Islet precursor cell (in vitro differentiated cells): ENCODE measurements at regions not wholly inside any gene's neighbourhood (a gene's known extent, or its start where the extent isn't known, plus 50 kb on each side); places are given as distances from the start of the nearest gene placed in this dataset.

ENCODE experiments used
- DNase-seq: peaks from one replicate; pipeline ENCODE4 v3.0.0-alpha.2; 2018

DNA sequence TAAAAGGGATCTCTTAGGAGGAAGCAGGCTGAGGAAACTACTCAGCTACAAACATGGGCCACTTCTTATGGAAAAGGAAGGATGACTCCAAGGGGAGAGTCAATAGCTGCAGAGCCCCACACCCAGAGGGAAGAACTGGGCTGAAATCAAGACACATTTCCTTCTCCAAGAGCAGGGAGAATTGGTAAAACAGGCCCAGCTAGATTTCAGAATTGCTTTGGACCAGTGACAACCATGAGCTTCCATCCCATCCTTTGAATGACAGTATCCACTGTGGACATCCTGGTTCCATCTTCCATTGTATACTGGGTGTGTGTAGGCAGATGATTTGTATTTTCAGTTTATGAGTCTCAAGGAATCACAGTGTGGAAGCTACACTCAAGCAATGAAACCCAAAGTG, 267.5 kb downstream of the IRF8 start:
- DNase-seq, result no peak

DNA sequence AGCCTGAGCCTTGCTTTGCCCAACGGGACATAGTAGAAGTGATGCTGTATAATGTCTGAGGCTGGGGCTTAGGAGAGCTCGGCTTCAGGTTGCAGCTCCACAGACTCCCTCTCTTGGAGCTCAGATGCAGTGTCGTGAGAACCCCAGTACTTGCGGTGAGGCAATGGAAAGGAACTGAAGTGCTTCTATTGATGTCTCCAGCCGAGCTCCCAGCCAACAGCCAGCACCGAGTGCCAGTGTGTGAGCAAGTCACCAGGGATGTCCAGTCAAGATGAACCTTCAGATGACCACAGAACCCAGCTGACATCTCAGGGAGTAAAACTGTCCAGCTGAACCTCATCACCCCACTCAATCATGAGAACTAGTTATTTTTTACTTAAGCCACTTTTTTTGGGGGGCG, 268.1 kb downstream of the IRF8 start:
- no peak for DNase-seq

DNA sequence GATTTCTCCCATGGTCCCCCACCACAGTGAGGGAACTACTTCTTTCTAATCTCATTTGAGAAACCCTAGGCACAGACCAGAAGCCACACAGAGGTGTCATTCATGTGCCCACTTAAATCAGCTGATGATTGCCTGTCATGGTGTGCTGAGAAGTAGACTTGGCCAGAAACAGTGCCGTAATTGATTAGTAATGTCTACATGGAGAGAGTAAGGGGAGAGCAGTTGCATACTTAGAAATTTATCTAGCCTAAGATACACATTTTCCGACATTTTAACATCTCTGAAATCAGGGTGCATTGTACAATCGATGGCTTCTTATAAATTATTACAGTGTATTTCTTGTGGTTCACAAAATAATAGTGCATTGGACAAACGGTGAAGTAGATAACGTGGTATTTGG, 271.8 kb downstream of the IRF8 start:
- no peak for DNase-seq

DNA sequence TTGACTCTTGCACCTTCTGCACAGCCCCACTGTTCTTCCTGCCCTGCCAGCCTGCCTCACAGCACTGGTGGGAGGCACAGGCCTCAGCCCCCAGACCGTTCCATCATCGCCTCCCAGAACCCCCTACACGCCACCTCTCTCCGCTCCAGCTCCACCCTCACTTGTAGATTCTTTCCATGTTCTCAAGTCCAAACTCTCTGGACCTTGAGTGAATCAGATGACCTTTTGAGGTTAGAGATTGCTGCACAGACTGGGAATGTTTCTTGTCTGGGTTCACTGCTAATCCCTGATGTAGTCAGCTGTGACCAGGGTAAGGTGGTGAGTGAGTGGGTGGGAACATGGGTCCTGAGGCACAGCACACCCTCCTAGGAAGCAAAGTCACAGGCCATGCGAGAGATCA, 272.4 kb downstream of the IRF8 start:
- no peak for DNase-seq

DNA sequence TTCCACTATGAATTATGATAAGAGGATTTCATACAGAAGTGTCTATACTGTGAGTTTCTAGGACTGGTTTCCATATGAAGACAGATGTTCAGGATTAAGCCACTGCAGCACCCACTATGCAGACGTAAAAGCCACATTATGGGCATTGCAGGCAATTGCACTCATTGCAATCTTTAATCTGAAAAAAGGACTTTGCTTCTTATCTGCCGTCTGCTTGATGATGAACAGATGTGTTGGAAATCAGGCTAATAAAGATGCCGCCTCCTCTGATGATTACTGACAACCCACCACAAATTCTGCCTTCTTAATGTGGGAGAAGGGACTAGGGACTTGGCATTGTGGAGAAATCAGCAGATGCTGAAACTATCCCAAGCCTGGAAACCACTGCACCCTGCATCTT, 276.9 kb downstream of the IRF8 start:
- no peak for DNase-seq

DNA sequence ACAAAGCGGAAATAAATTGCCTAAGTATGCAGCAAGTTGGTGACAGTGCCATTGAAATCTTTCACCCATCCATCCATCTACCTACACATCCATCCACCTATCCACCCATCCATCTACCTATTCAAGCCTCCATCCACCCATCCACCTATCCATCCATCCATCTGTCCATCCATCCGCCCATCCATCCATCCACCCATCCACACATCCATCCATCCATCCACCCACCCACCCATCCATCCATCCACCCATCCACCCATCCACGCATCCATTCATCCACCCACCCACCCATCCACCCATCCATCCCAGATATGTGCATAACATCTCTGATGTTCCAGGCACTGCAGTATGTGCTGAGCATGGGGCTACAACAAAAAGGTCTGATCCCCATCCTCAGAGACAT, 277.5 kb downstream of the IRF8 start:
- no peak for DNase-seq

DNA sequence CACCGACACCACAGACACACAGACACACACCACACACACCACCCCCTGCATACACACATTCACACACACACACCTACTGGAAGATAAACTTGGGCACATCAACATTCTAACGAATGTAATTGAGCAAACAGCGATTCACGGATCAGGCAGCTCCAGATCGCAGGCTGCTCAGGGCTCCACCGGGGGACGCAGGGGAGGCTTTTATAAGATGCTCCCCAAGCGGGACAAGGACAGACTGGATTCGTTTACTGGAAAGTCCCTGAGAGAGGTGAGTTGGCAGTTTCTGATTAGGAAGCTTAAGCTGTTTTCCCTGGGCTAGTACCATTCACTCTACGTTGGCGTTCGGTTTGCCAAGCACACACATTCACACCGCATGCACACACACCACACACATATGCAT, 281.3 kb downstream of the IRF8 start:
- no peak for DNase-seq

DNA sequence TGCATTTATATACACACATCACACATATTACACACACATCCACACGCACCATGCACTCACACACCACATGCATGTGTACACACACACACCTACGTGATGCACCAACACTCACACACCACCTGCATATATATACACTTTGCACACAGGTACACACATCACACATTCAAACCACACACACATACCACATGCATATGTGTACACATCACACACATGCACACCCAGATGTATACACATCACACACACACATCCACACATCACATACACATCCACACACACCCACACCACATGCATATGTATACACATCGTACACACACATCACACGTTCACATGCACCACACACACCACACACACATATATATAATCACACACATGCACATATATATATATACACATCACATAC, 281.8 kb downstream of the IRF8 start:
- no peak for DNase-seq

DNA sequence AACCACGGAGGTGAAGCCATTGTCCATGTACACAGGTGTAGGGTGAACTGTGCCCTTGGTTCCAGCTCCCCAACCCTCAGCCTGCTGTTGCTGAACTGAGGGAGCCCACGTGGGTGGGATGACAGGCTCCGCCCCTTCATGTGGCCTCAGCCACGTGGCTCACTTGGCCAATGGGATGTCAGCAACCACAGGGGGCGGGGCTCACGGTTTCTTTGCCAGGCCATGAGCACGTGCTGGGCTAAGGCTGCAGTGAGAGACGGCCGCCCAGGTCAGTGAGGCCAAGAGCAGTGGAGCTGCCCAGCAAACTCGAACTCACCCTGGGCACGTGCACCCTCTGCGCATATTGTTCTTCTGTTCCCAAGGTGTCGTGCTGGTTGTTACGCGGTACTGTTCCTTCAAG, 282.6 kb downstream of the IRF8 start:
- DNase-seq, result no peak

DNA sequence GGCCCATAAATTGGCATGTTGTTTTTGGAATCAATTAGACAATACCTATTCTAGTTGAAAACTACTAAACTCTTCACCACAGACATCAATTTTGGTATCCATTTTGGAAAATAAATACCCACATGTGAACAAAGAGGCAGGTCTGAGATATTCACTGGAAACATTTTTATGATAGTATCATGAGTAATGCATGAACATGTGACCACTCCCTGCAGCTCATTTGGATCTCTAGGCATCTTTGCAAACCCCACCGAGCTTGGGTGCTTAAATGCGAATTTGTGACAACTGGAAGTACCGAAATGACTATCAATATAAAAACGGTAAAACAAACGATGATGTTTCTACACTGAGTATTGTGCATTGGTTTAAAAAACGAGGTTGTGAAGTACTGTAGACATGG, 285.2 kb downstream of the IRF8 start:
- DNase-seq, result no peak

DNA sequence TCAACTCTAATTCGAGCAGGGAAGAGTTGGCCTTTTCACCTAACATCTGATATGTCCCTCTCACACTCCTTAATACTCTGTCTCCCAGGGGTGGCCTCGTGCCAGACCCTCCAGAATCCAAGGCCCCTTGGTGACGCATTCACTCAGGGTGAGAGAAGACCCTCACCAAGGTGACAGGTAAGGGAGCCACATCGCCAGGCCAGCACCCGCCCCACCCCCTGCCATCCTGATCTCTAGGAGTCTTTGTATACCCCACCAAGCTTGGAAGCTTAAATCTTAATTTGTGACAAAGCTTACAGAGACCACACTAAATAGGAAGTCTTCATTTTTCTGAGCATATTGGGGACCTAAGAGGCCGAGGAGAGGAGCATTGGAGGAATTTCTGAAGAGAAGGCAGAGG, 286.1 kb downstream of the IRF8 start:
- DNase-seq, result no peak

DNA sequence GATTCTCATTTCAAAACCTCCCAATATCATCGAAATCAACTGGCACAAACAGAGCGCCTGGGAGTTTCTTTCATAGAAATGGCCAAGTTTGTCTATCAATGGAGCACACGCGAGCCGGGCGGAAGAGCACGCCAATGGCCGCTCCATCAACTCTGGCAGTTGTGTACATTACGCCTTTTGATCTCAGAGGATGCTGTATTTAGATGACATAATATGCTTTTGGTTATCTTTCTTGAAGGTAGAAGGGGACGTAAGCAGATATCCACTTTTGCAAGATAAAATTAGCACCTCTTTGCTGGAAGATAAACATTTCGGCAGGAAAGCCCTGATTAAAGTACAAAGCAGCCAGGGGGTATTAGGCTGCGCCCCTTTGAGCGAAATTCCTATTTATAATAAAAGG, 287.4 kb downstream of the IRF8 start:
- no peak for DNase-seq

DNA sequence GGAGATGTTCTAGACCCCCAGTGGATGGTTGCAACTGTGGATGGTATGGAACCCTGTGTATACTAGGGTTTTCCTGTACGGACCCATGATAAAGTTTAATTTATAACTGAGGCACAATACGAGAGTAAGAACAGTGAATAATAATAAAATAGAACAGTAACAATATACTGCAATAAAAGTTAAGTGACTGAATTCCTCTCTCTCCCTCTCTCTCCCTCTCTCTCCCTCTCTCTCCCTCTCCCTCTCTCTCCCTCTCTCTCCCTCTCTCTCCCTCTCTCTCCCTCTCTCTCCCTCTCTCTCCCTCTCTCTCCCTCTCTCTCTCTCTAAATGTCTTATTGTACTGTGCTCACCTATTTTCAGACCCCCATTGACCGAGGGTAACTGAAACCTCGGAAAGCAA, 291.0 kb downstream of the IRF8 start:
- DNase-seq, result no peak

DNA sequence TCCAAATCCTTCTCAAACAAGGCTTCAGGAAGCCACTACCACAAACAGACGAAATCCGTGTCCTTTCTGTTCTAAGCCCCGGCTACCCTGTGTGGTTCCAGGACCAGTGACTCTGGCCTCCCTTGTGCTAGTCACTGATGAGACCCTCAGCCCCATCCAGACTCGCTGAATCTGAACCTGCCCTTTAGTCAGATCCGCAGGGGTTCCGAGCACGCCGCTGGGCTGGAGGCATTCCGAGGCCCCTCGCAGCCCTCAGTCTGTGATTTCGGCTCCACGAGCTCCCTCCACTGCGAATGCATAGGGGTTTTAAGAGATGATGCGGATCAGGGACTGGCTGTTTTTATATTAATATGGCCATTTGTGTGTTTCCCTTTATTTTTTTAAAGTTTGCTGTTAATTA, 292.7 kb downstream of the IRF8 start:
- no peak for DNase-seq

DNA sequence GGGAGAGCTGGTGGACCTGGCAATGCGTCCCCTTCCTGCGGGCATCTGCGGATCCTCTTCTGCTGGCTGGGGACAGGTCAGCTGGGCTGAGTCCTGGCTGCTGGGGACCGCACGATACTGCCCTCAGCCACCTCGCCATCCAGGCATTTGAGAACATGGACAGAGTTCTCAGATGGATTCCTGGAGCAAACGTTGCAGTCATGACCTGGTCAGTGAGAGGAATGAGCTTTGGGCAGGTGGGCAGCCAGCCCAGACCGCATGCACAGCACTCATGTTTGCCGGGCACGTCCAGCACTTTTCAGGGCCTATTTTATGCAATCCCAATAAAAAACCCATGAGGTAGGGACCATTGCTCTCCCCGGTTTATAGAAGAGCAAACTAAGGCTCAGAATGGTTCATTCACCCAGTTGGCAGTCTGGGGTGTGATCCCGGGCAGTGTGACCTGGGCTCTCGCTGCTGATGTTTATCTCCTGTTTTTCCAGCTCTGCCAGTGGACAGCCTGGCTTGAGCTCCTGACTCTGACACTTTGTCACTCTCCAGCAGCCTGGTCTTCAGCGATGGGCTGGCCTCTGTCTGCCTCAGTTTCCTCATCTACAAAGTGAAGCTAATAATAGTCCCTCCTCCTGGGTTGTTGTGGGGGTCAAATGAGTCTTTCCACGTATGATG, 294.7 kb downstream of the IRF8 start:
- DNase-seq, result no peak

DNA sequence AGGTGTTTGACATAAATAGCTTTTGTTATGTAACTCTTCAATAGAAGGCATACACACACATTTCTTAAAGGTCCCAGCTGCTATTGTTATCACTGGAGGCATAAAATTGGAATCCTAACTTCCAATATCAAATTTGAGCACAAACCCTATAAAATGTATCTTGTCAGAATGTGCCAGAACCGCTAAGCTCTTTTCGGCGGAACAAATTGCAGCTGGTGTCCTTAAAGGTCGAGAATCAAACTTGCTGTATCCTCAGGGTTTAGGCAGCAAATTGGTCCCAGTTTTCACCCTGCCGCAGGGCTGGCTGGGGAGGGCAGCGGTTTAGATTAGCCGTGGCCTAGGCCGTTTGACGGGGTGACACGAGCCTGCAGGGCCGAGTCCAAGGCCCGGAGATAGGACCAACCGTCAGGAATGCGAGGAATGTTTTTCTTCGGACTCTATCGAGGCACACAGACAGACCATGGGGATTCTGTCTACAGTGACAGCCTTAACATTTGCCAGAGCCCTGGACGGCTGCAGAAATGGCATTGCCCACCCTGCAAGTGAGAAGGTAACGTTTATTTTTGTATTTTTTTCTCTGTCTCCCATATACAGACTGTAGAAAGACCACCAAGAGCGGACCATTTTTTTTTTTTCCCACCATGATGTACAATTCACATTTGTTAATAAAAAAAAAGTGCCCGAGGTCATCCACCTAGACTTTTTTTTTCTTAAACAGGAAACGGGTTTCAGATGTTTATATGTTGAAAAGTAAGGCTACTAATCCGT, 297.1 kb downstream of the IRF8 start:
- DNase-seq, result peak; percentile 97

DNA sequence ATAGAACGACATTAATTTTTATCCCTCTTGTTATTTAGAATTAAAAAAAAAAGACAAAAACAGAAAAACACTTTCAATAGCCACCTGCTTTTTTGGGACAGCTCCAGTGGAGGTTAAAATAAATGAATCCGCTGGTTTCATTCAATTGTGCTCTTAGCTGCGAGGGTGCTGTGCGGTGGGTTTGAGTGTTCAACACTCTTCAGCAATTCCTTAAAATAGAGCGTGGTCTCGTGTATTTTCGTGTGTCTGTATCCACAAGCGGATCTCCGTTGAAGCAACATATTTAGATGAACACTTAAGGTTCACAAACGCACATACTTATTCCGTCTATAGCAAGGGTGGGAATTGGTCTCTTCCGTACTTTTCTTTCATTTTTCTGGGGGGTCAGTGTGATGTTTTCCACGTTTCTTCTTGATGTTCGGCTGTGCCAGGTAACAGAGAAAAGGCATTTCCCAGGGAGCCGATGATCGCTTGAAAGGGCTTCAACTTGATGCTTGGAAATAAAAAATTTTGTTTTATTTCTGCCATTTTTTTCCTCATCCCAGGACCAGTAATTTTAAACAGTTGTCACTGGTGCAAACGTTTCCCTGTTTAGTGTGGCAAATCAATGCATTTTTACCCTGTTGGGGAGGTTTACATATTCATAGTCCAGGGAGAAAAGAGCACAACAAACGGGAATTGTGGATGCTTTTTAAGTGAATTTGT, 297.9 kb downstream of the IRF8 start:
- no peak for DNase-seq

DNA sequence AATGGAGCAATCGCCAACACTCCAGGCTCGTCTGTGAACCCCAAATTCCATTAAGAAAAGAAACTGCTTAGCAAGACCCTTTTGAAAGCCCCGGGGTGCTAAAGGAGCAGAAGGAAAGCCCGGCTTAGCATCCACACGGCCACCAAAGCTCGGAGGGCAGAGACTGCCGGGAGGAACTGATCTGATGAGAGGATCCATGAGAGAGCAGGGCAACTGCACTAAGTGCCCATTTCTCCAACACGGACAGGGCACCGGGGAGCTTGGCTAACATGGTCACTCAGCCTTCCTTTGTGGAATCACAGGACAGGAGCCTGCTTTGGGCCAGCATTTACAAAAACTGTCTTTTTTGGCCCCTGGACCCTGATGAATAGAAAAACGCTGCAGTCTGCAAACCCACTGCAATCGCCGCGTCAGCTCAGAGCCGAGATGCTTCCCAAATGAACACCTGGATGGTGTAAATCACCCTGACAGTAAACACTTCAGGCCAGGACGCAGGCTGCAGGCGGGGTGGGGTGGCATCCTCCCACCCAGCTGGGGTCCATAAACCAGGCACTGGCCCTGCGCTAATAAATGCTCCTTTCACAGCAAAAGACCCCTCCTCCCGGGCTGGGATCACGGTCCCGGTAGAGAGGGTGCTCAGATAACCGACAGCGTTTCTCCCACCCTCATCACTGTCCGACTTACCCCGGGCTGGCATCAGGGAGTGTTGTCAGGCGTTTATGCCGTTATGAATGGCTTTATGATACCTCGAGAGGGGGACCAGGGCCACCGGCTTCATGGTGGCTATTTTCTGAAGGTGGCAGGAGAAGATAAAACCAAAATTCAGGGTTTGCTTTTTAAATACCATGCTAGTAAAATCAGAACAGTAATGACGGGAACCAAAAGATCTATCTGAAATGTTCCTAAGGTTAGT, 299.5 kb downstream of the IRF8 start:
- peak; percentile 50 for DNase-seq

DNA sequence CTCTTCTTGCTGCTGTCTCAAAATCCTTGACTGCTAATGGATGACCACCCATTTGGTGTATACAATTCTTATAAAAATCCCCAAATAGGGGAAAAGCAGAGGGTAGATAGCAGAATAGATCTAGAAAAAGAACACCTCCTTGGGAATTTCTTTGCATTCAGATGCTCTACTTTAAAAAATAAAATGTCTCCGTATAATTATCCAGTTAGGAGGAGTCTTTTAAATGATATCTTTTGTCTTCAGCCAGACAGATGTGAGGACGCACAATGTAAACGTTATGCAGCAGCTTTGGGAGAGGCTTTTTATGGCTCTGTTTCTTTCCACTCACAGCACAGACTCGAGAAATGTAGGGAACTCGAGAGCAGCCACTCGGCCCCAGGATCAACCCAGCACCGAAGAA, 300.2 kb downstream of the IRF8 start:
- DNase-seq, result peak; percentile 49

DNA sequence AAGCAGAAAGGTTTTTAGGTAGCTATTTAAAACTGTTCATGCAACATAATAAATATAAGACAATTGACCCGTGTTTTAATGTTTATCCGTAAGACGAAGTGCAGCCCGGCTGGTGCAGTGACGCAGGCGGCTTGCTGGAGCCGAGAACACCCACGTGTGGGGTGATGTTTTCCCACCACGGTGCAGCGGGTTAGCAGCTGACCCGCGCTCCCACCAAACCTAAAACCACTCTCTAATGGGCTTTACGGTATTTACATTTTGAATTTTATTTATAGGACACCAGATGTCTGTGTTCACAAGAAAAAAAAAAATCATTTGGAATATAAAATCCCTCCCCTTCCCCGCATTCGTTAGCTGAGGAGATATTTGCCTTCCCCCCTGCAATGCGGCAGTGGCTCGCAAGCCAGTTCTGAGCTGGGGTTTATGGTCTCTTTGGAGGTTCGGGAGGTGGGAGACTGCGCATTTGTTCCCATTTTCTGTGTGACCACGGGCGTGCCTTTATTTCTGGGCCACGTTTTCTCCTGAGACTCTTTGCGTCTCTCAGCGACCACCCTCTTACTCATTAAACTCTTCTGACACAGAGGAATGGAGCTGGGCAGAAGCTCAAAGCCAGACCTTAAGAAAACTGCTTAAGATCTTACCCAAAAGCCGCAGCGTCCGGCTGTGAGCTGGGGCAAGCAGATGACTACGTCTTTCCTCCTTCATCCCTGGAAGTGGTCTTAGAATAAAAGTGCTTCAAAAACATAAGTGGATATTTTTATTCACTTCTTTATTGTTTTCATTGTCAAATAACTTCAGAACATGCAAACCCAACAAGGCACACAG, 301.1 kb downstream of the IRF8 start:
- peak; percentile 47 for DNase-seq

DNA sequence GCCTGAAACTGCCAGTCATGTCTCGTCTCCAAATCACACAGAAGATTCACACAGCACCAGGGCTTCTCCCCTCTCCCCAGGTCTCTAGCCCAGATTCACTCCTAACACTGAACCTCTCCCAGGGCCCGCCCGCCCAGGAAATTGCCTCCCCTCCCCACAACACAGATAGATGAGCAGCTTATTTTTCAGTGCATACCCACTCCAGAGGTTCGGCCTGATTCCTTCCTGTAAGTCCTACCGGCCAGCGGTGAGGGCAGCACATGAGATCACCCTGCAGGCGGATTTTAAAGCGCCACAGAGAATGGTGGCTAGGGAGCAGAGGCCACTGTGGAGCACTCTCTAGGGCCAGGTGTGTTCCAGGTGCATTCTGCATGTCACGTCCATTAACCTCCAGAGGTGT, 301.8 kb downstream of the IRF8 start:
- DNase-seq, result peak; percentile 71

DNA sequence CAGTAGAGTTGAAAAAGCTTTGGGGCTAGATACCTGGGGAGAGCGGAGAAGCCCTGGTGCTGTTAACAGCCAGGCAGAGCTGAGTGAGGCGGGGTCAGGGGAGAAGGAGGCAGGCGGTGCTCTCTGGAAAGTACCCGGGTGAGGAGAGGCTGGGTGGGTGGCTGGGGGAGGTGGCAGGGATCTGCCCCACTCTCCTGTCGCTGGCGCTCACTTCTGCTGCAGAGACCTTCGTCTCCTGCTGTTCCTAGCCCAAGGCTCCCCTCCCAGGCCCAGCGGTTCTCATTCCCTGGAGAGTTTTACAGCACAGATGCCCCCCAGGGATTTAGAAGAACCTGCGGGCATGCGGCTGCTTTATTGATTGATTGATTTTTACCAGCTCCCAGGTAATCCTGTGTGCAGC, 302.8 kb downstream of the IRF8 start:
- DNase-seq, result no peak
